ENCODE measurements at regions not wholly inside any gene's neighbourhood (a gene's known extent, or its start where the extent isn't known, plus 50 kb on each side); places are given as distances from the start of the nearest gene placed in this dataset.

DNA sequence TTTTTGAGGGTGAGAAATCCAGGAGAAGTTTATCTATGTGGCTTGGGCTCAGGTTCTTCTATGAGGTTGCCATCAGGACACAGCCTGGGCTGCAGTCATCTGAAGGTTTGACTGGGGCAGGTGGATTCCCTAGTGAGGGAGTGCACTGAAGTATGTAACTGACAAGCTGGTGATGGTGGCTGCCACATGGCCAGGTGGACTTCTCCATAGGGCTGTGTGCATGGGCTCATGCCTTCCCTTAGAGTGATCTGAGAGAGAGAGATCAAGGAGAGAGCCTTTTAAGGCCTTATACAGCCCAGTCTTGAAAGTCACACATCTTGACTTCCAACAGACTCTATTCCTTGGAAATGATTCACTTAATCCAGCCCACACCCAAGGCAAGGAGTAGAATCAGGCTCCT is 266.6 kb upstream of the PITRM1 start:
- TF ChIP-seq, protein P1, sequence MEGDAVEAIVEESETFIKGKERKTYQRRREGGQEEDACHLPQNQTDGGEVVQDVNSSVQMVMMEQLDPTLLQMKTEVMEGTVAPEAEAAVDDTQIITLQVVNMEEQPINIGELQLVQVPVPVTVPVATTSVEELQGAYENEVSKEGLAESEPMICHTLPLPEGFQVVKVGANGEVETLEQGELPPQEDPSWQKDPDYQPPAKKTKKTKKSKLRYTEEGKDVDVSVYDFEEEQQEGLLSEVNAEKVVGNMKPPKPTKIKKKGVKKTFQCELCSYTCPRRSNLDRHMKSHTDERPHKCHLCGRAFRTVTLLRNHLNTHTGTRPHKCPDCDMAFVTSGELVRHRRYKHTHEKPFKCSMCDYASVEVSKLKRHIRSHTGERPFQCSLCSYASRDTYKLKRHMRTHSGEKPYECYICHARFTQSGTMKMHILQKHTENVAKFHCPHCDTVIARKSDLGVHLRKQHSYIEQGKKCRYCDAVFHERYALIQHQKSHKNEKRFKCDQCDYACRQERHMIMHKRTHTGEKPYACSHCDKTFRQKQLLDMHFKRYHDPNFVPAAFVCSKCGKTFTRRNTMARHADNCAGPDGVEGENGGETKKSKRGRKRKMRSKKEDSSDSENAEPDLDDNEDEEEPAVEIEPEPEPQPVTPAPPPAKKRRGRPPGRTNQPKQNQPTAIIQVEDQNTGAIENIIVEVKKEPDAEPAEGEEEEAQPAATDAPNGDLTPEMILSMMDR (IDR thresholded peaks at IDR 0.05), result no peak
- TF ChIP-seq EP300 (IDR thresholded peaks at IDR 0.05; ENCODE audit: low read depth), result no peak

Data from transverse colon (tissue), 3 donors.